NT2/D1 (cell line): ENCODE measurements at regions not wholly inside any gene's neighbourhood (a gene's known extent, or its start where the extent isn't known, plus 50 kb on each side); places are given as distances from the start of the nearest gene placed in this dataset.

Experiments used
- YY1 ChIP-seq: IDR thresholded peaks from 2 replicates; pipeline ENCODE4 v1.6.1; 2011; ENCODE audit not compliant: insufficient read length, insufficient read depth
- ZNF274 ChIP-seq: IDR thresholded peaks from 2 replicates; pipeline ENCODE4 v1.6.1; 2011; ENCODE audit warnings: mild to moderate bottlenecking, low read depth, low read length

DNA sequence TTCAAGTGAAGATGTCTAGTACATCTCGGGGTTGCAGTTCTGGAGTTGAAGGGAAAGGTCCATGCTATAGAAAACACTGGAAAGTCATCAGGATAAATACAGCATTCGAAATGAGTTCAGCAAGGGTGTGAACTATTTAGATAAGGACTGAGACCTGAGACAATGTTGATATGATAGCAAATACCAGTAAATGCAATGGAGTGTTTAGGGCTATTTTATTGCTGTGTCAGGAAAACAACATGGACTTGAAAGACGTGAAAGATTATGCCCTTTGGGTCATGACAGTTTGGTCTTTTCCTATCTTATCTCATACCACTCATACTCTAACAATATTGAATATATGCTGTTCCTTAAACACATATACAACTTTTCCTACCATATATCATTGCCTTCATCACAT, 1776.2 kb upstream of the SEL1L start:
- TF ChIP-seq YY1 = no peak
- no peak for TF ChIP-seq ZNF274
